ENCODE measurements at regions not wholly inside any gene's neighbourhood (a gene's known extent, or its start where the extent isn't known, plus 50 kb on each side); places are given as distances from the start of the nearest gene placed in this dataset.
A peak's percentile ranks its signal among the peaks of the same experiment; 100 is the strongest.

DNA sequence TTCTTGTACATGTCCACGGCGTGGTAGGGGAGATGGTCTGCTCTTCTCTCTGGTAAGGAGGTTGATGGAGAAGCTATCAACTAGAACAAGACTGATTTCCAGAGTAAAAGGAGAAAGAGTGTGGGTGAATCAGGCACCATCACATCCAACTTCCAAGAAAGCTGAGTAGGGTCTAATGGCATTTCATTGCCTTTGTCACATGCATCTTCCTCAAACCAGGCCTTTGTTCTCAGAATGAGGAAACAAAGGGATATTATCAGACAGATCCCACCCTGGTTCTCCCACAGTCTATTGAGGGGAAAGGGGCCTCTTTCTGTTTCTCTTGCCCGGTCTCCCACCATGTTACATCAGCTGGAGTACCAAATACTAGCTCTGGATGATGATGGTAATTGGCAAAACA is 160.2 kb upstream of the RBPJ start:
- no peaks in the 10 kb centered on the region for H3K79me2 ChIP-seq (ENCODE audit: control insufficient read depth, insufficient read depth, low read length, poor library complexity)
- H3K9me3 ChIP-seq (ENCODE audit: insufficient read depth, low read depth, low read length): no peaks in the 10 kb centered on the region
- no peak overlapping the region for H2BK12ac ChIP-seq (ENCODE audit: low read length)
- H3K4ac ChIP-seq (ENCODE audit: low read depth, low read length): no peak overlapping the region
- H3K9ac ChIP-seq (ENCODE audit: low read length): no peak overlapping the region
- H3K79me1 ChIP-seq (ENCODE audit: low read length): no peaks in the 10 kb centered on the region
- WGBS (ENCODE audit: extremely low coverage, insufficient coverage, insufficient read length): no CpG with 5 or more reads among the region's 3 CpGs
- H3K14ac ChIP-seq (ENCODE audit: low read length): no peak overlapping the region
- no peak overlapping the region for H3K4me2 ChIP-seq (ENCODE audit: low read length)
- no peak overlapping the region for H4K8ac ChIP-seq (ENCODE audit: low read depth, low read length)
- H3K27me3 ChIP-seq (ENCODE audit: insufficient read depth, low read length): no peaks in the 10 kb centered on the region
- no peaks in the 10 kb centered on the region for H3K36me3 ChIP-seq (ENCODE audit: control insufficient read depth in 1 of 2, insufficient read depth in 2 of 2, low read length in 2 of 2)
- no peak overlapping the region for H4K91ac ChIP-seq (ENCODE audit: low read depth, low read length)
- no peak overlapping the region for H3K27ac ChIP-seq (ENCODE audit: low read depth, low read length)
- no peak overlapping the region for H3K4me3 ChIP-seq (ENCODE audit: low read depth, low read length)
- no peaks in the 10 kb centered on the region for H3K4me1 ChIP-seq (ENCODE audit: control insufficient read depth in 1 of 2, insufficient read depth in 2 of 2, low read length in 2 of 2)
- no peak for DNase-seq
- no peak overlapping the region for H2AK5ac ChIP-seq (ENCODE audit: low read length)
- H3K23ac ChIP-seq (ENCODE audit: low read length): no peak overlapping the region
- H4K12ac ChIP-seq (ENCODE audit: low read depth, low read length): no peak overlapping the region
- H2BK120ac ChIP-seq (ENCODE audit: insufficient read depth, low read length, poor library complexity): no peak overlapping the region
- H2BK5ac ChIP-seq (ENCODE audit: low read depth, low read length, poor library complexity): no peak overlapping the region
- no peak overlapping the region for H2AFZ ChIP-seq (ENCODE audit: insufficient read depth, low read length, poor library complexity)
- no peak overlapping the region for H3K18ac ChIP-seq (ENCODE audit: low read length)

- Histone ChIP-seq H3K14ac (ENCODE audit: low read length) (no peak overlapping the region), H3K4me3 (ENCODE audit: low read depth, low read length) (no peak overlapping the region), H4K12ac (ENCODE audit: low read depth, low read length) (no peak overlapping the region), H3K4me1 (ENCODE audit: control insufficient read depth in 1 of 2, insufficient read depth in 2 of 2, low read length in 2 of 2) (no peaks in the 10 kb centered on the region), H2BK5ac (ENCODE audit: low read depth, low read length, poor library complexity) (no peak overlapping the region), H3K79me1 (ENCODE audit: low read length) (no peaks in the 10 kb centered on the region), H3K36me3 (ENCODE audit: control insufficient read depth in 1 of 2, insufficient read depth in 2 of 2, low read length in 2 of 2) (no peaks in the 10 kb centered on the region), H3K9me3 (ENCODE audit: insufficient read depth, low read depth, low read length) (no peaks in the 10 kb centered on the region), H3K4me2 (ENCODE audit: low read length) (no peak overlapping the region), H2BK120ac (ENCODE audit: insufficient read depth, low read length, poor library complexity) (no peak overlapping the region), H3K23ac (ENCODE audit: low read length) (no peak overlapping the region), H3K79me2 (ENCODE audit: control insufficient read depth, insufficient read depth, low read length, poor library complexity) (no peaks in the 10 kb centered on the region), H2AFZ (ENCODE audit: insufficient read depth, low read length, poor library complexity) (no peak overlapping the region), H3K4ac (ENCODE audit: low read depth, low read length) (no peak overlapping the region), H2BK12ac (ENCODE audit: low read length) (no peak overlapping the region), H4K91ac (ENCODE audit: low read depth, low read length) (no peak overlapping the region), H3K27me3 (ENCODE audit: insufficient read depth, low read length) (no peaks in the 10 kb centered on the region), H4K8ac (ENCODE audit: low read depth, low read length) (no peak overlapping the region), H3K18ac (ENCODE audit: low read length) (no peak overlapping the region), H3K9ac (ENCODE audit: low read length) (no peak overlapping the region), H3K27ac (ENCODE audit: low read depth, low read length) (no peak overlapping the region), H2AK5ac (ENCODE audit: low read length) (no peak overlapping the region)
- WGBS (ENCODE audit: extremely low coverage, insufficient coverage, insufficient read length): no CpG with 5 or more reads among the region's 5 CpGs
- DNase-seq: no peak
Measured at GRCh38 chr4:26161030-26161824, 159.6 kb upstream of the RBPJ start.

GRCh38 chr4:26162101-26162500 is 158.7 kb upstream of the RBPJ start:
- Histone ChIP-seq H4K8ac (ENCODE audit: low read depth, low read length) (no peak overlapping the region), H2BK12ac (ENCODE audit: low read length) (no peak overlapping the region), H2BK120ac (ENCODE audit: insufficient read depth, low read length, poor library complexity) (no peak overlapping the region), H3K9me3 (ENCODE audit: insufficient read depth, low read depth, low read length) (no peaks in the 10 kb centered on the region), H3K27me3 (ENCODE audit: insufficient read depth, low read length) (no peaks in the 10 kb centered on the region), H3K79me2 (ENCODE audit: control insufficient read depth, insufficient read depth, low read length, poor library complexity) (no peaks in the 10 kb centered on the region), H3K4me1 (ENCODE audit: control insufficient read depth in 1 of 2, insufficient read depth in 2 of 2, low read length in 2 of 2) (no peaks in the 10 kb centered on the region), H2AK5ac (ENCODE audit: low read length) (no peak overlapping the region), H3K36me3 (ENCODE audit: control insufficient read depth in 1 of 2, insufficient read depth in 2 of 2, low read length in 2 of 2) (no peaks in the 10 kb centered on the region), H4K91ac (ENCODE audit: low read depth, low read length) (no peak overlapping the region), H3K4me3 (ENCODE audit: low read depth, low read length) (no peak overlapping the region), H3K23ac (ENCODE audit: low read length) (no peak overlapping the region), H2BK5ac (ENCODE audit: low read depth, low read length, poor library complexity) (no peak overlapping the region), H3K9ac (ENCODE audit: low read length) (no peak overlapping the region), H3K4me2 (ENCODE audit: low read length) (no peak overlapping the region), H3K14ac (ENCODE audit: low read length) (no peak overlapping the region), H3K27ac (ENCODE audit: low read depth, low read length) (no peak overlapping the region), H2AFZ (ENCODE audit: insufficient read depth, low read length, poor library complexity) (no peak overlapping the region), H3K79me1 (ENCODE audit: low read length) (no peaks in the 10 kb centered on the region), H3K4ac (ENCODE audit: low read depth, low read length) (no peak overlapping the region), H4K12ac (ENCODE audit: low read depth, low read length) (no peak overlapping the region), H3K18ac (ENCODE audit: low read length) (no peak overlapping the region)
- DNase-seq: no peak
- WGBS (ENCODE audit: extremely low coverage, insufficient coverage, insufficient read length): no CpG with 5 or more reads among the region's 4 CpGs

DNA sequence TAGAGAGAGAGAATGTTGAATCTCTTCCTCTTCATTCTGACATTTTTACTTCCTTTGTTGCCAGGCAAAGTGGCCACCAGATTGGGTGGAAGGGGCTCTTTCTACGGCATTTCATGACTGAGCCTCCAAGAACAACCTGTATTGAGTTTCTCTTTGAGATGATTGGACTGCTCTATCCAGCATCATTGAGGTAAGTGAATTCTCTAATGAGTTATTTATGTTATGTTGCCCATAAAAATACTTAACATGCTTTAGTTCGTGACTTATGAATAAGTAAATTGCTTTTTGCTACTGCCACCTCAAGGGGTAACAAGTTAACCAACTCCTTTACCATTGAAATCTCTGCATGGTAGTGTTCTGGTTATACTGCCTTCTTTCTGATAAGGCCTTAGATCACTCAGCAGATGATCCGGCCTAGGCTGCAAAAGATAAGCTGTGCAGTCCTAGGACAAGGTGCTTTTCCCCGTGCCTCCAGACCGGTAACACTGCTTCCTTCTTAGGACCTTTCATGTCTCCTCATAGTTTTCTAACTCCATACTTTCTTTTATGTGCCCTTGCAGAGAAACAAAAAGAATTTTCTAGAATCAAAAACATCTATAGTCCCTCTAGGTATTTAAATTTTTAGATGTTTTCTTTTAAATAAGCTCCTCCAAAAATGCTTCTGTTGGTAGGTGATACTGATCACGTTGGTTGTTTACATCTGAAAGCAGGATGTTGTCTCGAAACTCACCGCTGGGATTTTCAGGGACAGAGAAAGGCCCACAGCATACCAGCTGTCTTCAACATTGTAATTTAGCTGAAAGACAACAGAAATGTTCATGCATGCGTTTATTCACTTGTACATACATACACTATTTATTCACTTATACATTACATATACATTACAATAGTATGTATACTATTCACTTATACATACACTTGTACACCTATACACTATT is 157.1 kb upstream of the RBPJ start:
- H3K9me3 ChIP-seq (ENCODE audit: insufficient read depth, low read depth, low read length): no peaks in the 10 kb centered on the region
- no CpG with 5 or more reads among the region's 9 CpGs for WGBS (ENCODE audit: extremely low coverage, insufficient coverage, insufficient read length)
- no peak overlapping the region for H3K23ac ChIP-seq (ENCODE audit: low read length)

More for the DNA sequence above, 157.1 kb upstream of the RBPJ start:
- Histone ChIP-seq H4K8ac (ENCODE audit: low read depth, low read length) (no peak overlapping the region), H3K9ac (ENCODE audit: low read length) (no peak overlapping the region), H3K4me2 (ENCODE audit: low read length) (no peak overlapping the region), H2BK5ac (ENCODE audit: low read depth, low read length, poor library complexity) (no peak overlapping the region), H3K18ac (ENCODE audit: low read length) (no peak overlapping the region), H3K14ac (ENCODE audit: low read length) (no peak overlapping the region), H3K79me1 (ENCODE audit: low read length) (no peaks in the 10 kb centered on the region), H2AK5ac (ENCODE audit: low read length) (no peak overlapping the region), H3K4ac (ENCODE audit: low read depth, low read length) (no peak overlapping the region), H3K4me3 (ENCODE audit: low read depth, low read length) (no peak overlapping the region), H3K36me3 (ENCODE audit: control insufficient read depth in 1 of 2, insufficient read depth in 2 of 2, low read length in 2 of 2) (no peaks in the 10 kb centered on the region), H3K27ac (ENCODE audit: low read depth, low read length) (no peak overlapping the region), H2BK12ac (ENCODE audit: low read length) (no peak overlapping the region), H3K4me1 (ENCODE audit: control insufficient read depth in 1 of 2, insufficient read depth in 2 of 2, low read length in 2 of 2) (no peaks in the 10 kb centered on the region), H4K12ac (ENCODE audit: low read depth, low read length) (no peak overlapping the region), H3K79me2 (ENCODE audit: control insufficient read depth, insufficient read depth, low read length, poor library complexity) (no peaks in the 10 kb centered on the region), H3K27me3 (ENCODE audit: insufficient read depth, low read length) (no peaks in the 10 kb centered on the region), H2BK120ac (ENCODE audit: insufficient read depth, low read length, poor library complexity) (no peak overlapping the region), H4K91ac (ENCODE audit: low read depth, low read length) (no peak overlapping the region), H2AFZ (ENCODE audit: insufficient read depth, low read length, poor library complexity) (no peak overlapping the region)
- peak in 1 of 2 donors; percentile 64 for DNase-seq
